Stomach (tissue), 4 donors: ENCODE measurements at regions not wholly inside any gene's neighbourhood (a gene's known extent, or its start where the extent isn't known, plus 50 kb on each side); places are given as distances from the start of the nearest gene placed in this dataset.

ENCODE experiments used
- CTCF ChIP-seq, 7 experiments: fragments of 450-650 bp in 4 of 7; fragments of 200-600 bp in 3 of 7; sonication (generic) in 3 of 7; IDR thresholded peaks; one replicate each; pipeline ENCODE4 v1.5.1; 2016 to 2019; ENCODE audit warnings: antibody characterized with exemption in 7 of 7, control low read depth in 2 of 7, mild to moderate bottlenecking in 1 of 7
- EP300 ChIP-seq: sonication (generic); formaldehyde crosslinking; IDR thresholded peaks from one replicate; pipeline ENCODE4 v1.6.1; 2017; ENCODE audit warnings: antibody characterized with exemption
- POLR2A ChIP-seq, 4 donors: fragments of 450-650 bp; IDR thresholded peaks; one replicate each; pipeline ENCODE4 v1.6.1; 2016; ENCODE audit warnings: antibody characterized with exemption in 4 of 4, control low read depth in 2 of 4, mild to moderate bottlenecking in 1 of 4, moderate library complexity in 1 of 4

GRCh38 chr3:64917914-64918453 is 230.2 kb upstream of the ADAMTS9 start:
- no peak for TF ChIP-seq EP300
- no peak for TF ChIP-seq CTCF (IDR thresholded peaks at IDR 0.05)
- TF ChIP-seq POLR2A (IDR thresholded peaks at IDR 0.05): no peak
